Ishikawa (cell line): ENCODE measurements at regions not wholly inside any gene's neighbourhood (a gene's known extent, or its start where the extent isn't known, plus 50 kb on each side); places are given as distances from the start of the nearest gene placed in this dataset.

Source experiments
- CEBPB ChIP-seq: IDR thresholded peaks from 2 replicates; pipeline ENCODE4 v1.6.1; 2012
- CREB1 ChIP-seq: IDR thresholded peaks from 2 replicates; pipeline ENCODE4 v1.6.1; 2012; ENCODE audit warnings: low read depth
- EGR1 ChIP-seq: IDR thresholded peaks from 2 replicates; pipeline ENCODE4 v1.6.1; 2012
- EP300 ChIP-seq: IDR thresholded peaks from 2 replicates; pipeline ENCODE4 v1.6.1; 2012; ENCODE audit warnings: borderline replicate concordance
- FOXM1 ChIP-seq: IDR thresholded peaks from 2 replicates; pipeline ENCODE4 v1.6.1; 2012; ENCODE audit warnings: low read depth, borderline replicate concordance
- MAX ChIP-seq: IDR thresholded peaks from 2 replicates; pipeline ENCODE4 v1.6.1; 2012
- NFIC ChIP-seq: IDR thresholded peaks from 2 replicates; pipeline ENCODE4 v1.6.1; 2012
- RAD21 ChIP-seq: IDR thresholded peaks from 2 replicates; pipeline ENCODE4 v1.6.1; 2012; ENCODE audit warnings: low read depth
- TAF1 ChIP-seq: IDR thresholded peaks from 2 replicates; pipeline ENCODE4 v1.6.1; 2012; ENCODE audit warnings: low read depth, mild to moderate bottlenecking
- TCF12 ChIP-seq: IDR thresholded peaks from 2 replicates; pipeline ENCODE4 v1.6.1; 2012; ENCODE audit warnings: low read depth
- TEAD4 ChIP-seq: IDR thresholded peaks from 2 replicates; pipeline ENCODE4 v1.6.1; 2012
- USF1 ChIP-seq: IDR thresholded peaks from 2 replicates; pipeline ENCODE4 v1.6.1; 2012
- YY1 ChIP-seq: IDR thresholded peaks from 2 replicates; pipeline ENCODE4 v1.6.1; 2012; ENCODE audit warnings: low read depth
- ZBTB7A ChIP-seq: IDR thresholded peaks from 2 replicates; pipeline ENCODE4 v1.6.1; 2012; ENCODE audit warnings: low read depth
- TF ChIP-seq, protein P1 (sequence below): IDR thresholded peaks from 2 replicates; pipeline ENCODE4 v1.6.1; 2012; ENCODE audit warnings: low read depth, mild to moderate bottlenecking

DNA sequence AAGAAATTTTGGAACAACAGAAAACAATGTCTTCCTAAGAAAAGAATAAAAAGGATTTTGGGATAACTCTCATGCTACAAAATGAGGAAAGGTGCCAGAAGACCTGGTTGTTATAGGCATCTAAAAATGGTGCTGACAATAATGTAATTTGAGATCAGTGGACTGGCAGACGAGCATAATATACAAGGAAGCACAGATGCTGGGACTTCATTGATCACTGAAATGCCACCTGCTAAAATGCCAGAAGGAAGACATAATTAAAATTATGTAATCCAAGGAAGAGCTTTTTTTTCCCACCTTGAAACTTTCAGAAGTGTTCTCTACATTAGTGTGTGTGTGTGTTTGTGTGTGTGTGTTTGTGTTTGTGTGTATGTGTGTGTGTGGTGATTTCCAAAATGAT, 535.9 kb downstream of the XIRP2 start:
- no peak for TF ChIP-seq YY1
- no peak for TF ChIP-seq CREB1
- TF ChIP-seq, protein P1, sequence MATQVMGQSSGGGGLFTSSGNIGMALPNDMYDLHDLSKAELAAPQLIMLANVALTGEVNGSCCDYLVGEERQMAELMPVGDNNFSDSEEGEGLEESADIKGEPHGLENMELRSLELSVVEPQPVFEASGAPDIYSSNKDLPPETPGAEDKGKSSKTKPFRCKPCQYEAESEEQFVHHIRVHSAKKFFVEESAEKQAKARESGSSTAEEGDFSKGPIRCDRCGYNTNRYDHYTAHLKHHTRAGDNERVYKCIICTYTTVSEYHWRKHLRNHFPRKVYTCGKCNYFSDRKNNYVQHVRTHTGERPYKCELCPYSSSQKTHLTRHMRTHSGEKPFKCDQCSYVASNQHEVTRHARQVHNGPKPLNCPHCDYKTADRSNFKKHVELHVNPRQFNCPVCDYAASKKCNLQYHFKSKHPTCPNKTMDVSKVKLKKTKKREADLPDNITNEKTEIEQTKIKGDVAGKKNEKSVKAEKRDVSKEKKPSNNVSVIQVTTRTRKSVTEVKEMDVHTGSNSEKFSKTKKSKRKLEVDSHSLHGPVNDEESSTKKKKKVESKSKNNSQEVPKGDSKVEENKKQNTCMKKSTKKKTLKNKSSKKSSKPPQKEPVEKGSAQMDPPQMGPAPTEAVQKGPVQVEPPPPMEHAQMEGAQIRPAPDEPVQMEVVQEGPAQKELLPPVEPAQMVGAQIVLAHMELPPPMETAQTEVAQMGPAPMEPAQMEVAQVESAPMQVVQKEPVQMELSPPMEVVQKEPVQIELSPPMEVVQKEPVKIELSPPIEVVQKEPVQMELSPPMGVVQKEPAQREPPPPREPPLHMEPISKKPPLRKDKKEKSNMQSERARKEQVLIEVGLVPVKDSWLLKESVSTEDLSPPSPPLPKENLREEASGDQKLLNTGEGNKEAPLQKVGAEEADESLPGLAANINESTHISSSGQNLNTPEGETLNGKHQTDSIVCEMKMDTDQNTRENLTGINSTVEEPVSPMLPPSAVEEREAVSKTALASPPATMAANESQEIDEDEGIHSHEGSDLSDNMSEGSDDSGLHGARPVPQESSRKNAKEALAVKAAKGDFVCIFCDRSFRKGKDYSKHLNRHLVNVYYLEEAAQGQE = no peak
- TF ChIP-seq MAX = no peak
- no peak for TF ChIP-seq TCF12
- TF ChIP-seq TEAD4 = no peak
- TF ChIP-seq CEBPB = no peak
- no peak for TF ChIP-seq FOXM1
- TF ChIP-seq NFIC = no peak
- TF ChIP-seq TAF1 = no peak

- TF ChIP-seq TEAD4 = no peak
These were observed 535.5 kb downstream of the XIRP2 start for GRCh38 chr2:167423731-167424130.

- no peak for TF ChIP-seq TEAD4
- no peak for TF ChIP-seq MAX
- TF ChIP-seq EP300 = no peak
These were observed 531.9 kb downstream of the XIRP2 start for GRCh38 chr2:167420211-167420610.

DNA sequence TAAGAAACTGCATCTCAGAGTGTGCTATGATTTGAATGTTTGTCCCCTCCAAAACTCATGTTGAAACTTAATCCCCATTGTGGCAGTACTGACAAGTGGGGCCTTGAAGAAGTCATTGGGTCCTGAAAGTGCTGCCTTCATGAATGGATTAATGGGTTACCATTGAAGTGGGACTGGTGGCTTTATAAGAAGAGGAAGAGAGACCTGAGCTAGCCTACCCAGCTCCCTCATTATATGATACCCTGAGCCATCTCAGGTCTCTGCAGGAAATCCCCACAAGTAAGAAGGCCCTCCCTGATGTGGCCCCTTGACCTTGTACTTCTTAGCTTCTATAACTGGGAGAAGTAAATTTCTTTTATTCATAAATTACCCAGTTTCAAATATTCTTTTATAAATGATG, 526.8 kb downstream of the XIRP2 start:
- TF ChIP-seq USF1 (no peak), CEBPB (no peak), MAX (no peak), EGR1 (no peak)

DNA sequence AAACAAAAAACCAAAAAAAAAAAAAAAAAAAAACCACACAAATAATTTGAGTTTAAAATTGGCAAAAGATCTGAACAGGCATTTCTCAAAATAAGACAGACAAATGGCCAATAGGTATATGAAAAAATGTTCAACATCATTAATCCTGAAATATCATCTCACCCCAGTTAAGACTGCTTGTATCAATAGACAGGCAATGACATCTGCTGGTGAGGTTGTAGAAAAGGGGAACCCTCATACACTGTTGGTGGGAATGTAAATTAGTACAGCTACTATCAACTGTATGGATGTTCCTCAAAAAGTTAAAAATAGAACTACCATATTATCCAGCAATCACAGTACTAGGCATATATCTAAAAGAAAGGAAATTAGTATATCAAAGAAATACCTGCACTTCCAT, 523.1 kb downstream of the XIRP2 start:
- peak; percentile 52 for TF ChIP-seq RAD21
- no peak for TF ChIP-seq MAX
- TF ChIP-seq YY1 = no peak

GRCh38 chr2:167406558-167406957, 518.3 kb downstream of the XIRP2 start:
- TF ChIP-seq YY1 = no peak
- no peak for TF ChIP-seq ZBTB7A
- no peak for TF ChIP-seq TEAD4
- TF ChIP-seq NFIC = no peak
- TF ChIP-seq TCF12 = no peak
- TF ChIP-seq EP300 = no peak
- TF ChIP-seq TAF1 = no peak
- no peak for TF ChIP-seq EGR1
- no peak for TF ChIP-seq MAX
- TF ChIP-seq FOXM1 = no peak
- no peak for TF ChIP-seq RAD21
- no peak for TF ChIP-seq USF1
- TF ChIP-seq, protein P1 = no peak
- TF ChIP-seq CREB1 = no peak
- no peak for TF ChIP-seq CEBPB

GRCh38 chr2:167404627-167405284, 516.5 kb downstream of the XIRP2 start:
- TF ChIP-seq NFIC = no peak
- no peak for TF ChIP-seq CEBPB
- TF ChIP-seq EGR1 = no peak
- no peak for TF ChIP-seq FOXM1
- TF ChIP-seq TAF1 = no peak
- no peak for TF ChIP-seq USF1
- no peak for TF ChIP-seq RAD21
- TF ChIP-seq, protein P1 = no peak
- no peak for TF ChIP-seq TEAD4
- TF ChIP-seq MAX = no peak
- TF ChIP-seq CREB1 = no peak
- TF ChIP-seq YY1 = no peak
